Choroid plexus epithelial cell (primary cell): ENCODE measurements at regions not wholly inside any gene's neighbourhood (a gene's known extent, or its start where the extent isn't known, plus 50 kb on each side); places are given as distances from the start of the nearest gene placed in this dataset.

Experiments used
- DNase-seq: peaks from one replicate; pipeline ENCODE4 v3.0.0-alpha.2; 2010; ENCODE audit warnings: low read depth
- H3K4me3 ChIP-seq: 2 replicates; pipeline ENCODE4 v1.5.1; 2011; ENCODE audit warnings: low read depth, mild to moderate bottlenecking, control low read depth, low read length, moderate library complexity
- TF ChIP-seq, protein P1 (sequence below): conservative IDR thresholded peaks from 2 replicates; pipeline ENCODE4 v1.5.1; 2011; ENCODE audit warnings: low read depth, mild to moderate bottlenecking, control low read depth, inconsistent platforms, low read length, moderate library complexity

DNA sequence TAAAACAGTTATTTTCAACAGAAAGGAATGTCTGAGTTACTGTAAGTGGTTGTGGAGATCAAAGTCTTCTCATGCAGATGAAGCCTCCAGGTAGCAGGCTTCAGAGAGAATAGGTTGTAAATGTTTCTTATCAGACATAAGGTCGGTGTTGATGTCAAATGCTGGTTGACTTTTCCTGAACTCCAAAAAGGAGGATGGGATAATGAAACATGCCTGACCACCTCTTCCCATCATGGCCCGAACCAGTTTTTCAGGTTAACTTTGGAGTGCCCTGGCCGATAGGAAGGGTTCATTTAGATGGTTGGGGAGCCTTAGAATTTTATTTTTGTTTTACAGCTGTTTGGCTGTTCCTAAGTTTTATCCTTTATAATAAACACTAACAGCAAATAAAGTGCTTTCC is 478.4 kb downstream of the ACTL7B start:
- no peak for DNase-seq
- no peak overlapping the region for H3K4me3 ChIP-seq
- TF ChIP-seq, protein P1, sequence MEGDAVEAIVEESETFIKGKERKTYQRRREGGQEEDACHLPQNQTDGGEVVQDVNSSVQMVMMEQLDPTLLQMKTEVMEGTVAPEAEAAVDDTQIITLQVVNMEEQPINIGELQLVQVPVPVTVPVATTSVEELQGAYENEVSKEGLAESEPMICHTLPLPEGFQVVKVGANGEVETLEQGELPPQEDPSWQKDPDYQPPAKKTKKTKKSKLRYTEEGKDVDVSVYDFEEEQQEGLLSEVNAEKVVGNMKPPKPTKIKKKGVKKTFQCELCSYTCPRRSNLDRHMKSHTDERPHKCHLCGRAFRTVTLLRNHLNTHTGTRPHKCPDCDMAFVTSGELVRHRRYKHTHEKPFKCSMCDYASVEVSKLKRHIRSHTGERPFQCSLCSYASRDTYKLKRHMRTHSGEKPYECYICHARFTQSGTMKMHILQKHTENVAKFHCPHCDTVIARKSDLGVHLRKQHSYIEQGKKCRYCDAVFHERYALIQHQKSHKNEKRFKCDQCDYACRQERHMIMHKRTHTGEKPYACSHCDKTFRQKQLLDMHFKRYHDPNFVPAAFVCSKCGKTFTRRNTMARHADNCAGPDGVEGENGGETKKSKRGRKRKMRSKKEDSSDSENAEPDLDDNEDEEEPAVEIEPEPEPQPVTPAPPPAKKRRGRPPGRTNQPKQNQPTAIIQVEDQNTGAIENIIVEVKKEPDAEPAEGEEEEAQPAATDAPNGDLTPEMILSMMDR = no peak

DNA sequence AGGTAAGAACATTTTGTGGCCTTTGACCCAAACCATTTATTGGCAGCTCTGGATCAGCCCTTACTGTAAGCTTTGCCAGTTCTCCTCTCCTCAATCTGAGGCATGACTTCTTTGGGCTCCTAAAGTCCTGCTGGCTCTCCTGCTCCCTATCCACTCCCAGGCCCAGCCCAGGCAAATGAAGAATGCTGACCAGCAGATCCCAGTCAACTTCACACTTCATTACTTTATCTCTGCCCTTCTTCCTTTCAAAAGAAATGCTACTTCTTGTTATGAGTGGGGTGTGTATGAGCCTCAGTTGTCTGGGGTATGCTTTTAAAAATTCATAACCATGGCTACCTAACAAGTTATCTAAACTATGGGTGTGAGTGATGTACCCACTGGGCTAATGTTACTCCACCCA is 479.6 kb downstream of the ACTL7B start:
- no peak overlapping the region for H3K4me3 ChIP-seq
- DNase-seq = no peak
- TF ChIP-seq, protein P1 = no peak

DNA sequence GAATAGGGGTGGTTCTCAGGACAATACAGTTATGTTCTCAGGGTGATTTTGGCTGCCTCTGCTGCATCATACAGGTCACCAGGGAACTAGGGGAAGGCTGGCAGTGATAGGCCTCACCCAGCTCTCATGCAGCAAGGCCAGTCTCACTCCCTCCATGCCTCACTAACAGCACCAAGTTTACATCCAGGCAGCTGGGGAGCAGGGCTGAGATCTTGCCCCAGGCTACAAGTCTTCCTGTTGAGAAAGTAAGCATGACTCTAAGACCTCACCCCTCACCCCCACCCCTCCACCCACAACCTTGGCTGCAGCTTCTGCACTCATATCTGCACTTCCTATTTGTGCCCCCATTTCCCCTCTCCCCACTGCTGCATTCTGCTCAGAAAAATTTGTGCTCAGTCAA is 481.2 kb downstream of the ACTL7B start:
- no peak for DNase-seq

DNA sequence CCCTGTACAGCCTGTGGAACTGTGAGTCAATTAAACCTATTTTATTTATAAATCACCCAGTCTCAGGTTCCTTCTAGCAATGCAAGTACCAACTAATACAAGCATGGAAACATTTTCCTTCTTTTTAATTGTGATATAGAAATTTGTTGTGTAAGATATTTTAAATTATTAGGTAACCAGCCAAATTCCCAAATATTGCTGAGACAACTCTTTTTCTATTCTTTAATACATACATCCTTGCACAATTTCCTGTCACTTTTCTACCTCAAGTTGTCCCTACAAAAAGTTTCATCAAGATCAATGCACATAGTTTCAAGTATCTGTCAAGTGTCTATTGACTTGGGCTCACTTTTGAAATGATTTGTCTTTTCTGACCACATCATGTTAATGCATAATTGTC is 488.6 kb downstream of the ACTL7B start:
- H3K4me3 ChIP-seq = no peak overlapping the region
- TF ChIP-seq, protein P1 = no peak
- no peak for DNase-seq

More for the DNA sequence above, 481.2 kb downstream of the ACTL7B start:
- no peak overlapping the region for H3K4me3 ChIP-seq
- TF ChIP-seq, protein P1 = no peak

DNA sequence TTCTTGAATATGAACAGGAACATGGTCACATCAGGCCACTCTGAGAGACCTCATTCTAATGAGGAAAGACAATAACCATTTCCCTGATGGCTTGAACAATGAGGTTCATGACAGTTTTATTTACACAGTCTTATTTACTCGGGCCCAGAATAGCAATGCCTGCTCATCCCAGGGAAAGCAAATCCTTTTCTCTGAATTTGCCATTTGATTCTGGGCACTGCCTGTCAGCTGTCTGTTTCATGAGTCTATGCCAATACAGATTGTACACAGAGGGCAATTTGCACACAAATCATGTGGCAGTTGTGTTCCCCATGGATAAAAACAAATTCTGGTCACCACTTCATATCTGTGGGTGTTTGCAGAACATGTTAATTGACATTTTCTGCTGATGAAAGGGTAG is 492.5 kb downstream of the ACTL7B start:
- TF ChIP-seq, protein P1 = no peak
- no peak overlapping the region for H3K4me3 ChIP-seq
- DNase-seq = no peak

DNA sequence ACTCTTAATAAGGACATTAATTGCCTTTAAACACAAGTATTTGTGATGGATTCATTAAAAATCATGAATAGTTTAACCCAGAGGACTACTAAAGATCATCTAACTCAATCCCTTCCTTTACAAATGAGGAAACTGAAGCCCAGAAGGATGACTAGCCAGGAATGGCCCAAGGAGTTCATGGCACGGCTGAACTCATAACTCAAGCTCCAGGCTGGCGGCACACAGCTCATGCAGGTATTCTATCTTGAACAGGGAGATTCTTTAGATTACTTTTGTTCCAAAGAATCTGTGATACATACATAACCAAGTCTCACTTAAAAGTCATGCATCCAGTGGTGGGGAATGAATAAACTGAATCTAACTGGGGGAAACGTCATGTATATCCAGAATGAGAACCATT is 495.5 kb downstream of the ACTL7B start:
- no peak for DNase-seq
- TF ChIP-seq, protein P1 = no peak
- no peak overlapping the region for H3K4me3 ChIP-seq

DNA sequence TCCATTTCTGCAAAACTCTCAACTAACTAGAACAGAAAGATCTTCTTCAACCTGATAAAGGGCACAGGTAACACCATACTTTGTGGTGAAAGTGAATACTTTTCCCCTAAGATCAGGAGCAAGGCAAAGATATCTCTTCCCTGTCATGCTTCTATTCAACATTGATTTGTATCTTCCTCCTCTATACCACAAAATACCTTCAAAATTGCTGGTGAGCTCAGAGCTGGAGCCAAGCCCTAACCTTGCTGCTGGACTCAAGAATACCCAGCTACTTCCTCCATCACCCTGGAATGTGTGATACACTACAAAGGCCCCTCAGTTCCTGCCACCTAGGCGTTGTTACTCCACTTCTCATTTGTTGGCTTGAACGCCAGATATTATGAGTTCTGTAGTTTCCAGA is 499.0 kb downstream of the ACTL7B start:
- H3K4me3 ChIP-seq = no peak overlapping the region
- DNase-seq = no peak
- TF ChIP-seq, protein P1 = no peak
